ENCODE measurements at regions not wholly inside any gene's neighbourhood (a gene's known extent, or its start where the extent isn't known, plus 50 kb on each side); places are given as distances from the start of the nearest gene placed in this dataset.

- H3K9ac ChIP-seq (ENCODE audit: low read depth, low read length) = no peak overlapping the region
- no peak for DNase-seq
These were observed 86.8 kb upstream of the KMT2C start for GRCh38 chr7:152522571-152523067.

DNA sequence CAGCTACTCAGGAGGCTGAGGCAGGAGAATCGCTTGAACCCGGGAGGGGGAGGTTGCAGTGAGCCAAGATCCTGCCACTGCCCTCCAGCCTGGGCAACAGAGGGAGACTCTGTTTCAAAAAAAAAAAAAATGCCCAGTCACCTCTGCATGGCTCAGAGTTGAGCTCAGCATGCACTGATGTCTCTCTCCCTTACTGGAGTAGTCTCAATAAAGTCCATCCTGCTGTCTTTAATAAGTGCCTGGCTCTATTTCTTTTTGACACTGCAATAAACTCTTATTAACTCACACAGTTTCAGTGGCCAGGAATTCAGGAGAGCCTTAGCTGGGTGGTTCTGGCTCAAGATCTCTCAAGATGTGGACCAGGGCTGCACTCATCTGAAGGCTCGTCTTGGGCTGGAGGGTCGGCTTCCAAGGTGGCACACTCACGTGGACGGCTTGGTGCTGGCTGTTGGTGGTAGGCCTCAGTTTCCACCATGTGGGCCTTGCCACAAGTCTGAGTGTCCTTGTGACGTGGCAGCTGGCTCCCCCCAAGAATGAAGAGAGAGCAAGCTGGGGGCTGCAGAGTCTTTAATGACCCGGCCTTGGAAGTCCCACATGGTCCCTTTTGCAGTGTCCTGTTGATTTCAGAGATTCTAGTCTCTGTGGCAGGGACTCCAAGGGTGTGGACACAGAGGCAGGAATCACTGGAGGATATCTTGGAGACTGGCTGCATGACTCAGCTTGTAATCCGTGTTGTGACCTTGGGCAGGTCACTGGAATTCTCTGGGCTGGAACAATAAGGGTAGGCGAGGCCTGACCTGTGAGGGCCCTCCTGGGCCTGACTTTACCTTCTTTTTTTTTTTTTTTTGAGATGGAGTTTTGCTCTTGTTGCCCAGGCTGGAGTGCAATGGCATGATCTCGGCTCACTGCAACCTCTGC lies 85.9 kb upstream of the KMT2C start:
- Histone ChIP-seq H4K20me1 (ENCODE audit: insufficient read depth, low read length) (no peaks in the 10 kb centered on the region), H3K9me3 (ENCODE audit: insufficient read depth, low read length, severe bottlenecking) (peaks cover 2% of the 10 kb centered on the region), H2AFZ (ENCODE audit: low read depth, low read length) (no peak overlapping the region), H3K27ac (ENCODE audit: low read length) (no peak overlapping the region), H3K79me2 (ENCODE audit: insufficient read depth, low read length) (no peaks in the 10 kb centered on the region), H3K4me3 (ENCODE audit: low read depth in 1 of 2, low read length in 2 of 2) (no peak overlapping the region), H3K9ac (ENCODE audit: low read depth, low read length) (no peak overlapping the region), H3K4me2 (ENCODE audit: insufficient read depth, low read length) (no peak overlapping the region), H3K36me3 (ENCODE audit: insufficient read depth, low read length) (no peaks in the 10 kb centered on the region), H3K4me1 (ENCODE audit: insufficient read depth, low read length) (no peaks in the 10 kb centered on the region), H3K27me3 (ENCODE audit: insufficient read depth, low read length, poor library complexity) (no peaks in the 10 kb centered on the region)
- ATAC-seq (ENCODE audit: insufficient read depth, low read depth) (no peak), DNase-seq (no peak)
- no peak for TF ChIP-seq EZH2 (IDR thresholded peaks at IDR 0.05; ENCODE audit: borderline replicate concordance, low read depth, low read length, severe bottlenecking)
- TF ChIP-seq, protein P1, sequence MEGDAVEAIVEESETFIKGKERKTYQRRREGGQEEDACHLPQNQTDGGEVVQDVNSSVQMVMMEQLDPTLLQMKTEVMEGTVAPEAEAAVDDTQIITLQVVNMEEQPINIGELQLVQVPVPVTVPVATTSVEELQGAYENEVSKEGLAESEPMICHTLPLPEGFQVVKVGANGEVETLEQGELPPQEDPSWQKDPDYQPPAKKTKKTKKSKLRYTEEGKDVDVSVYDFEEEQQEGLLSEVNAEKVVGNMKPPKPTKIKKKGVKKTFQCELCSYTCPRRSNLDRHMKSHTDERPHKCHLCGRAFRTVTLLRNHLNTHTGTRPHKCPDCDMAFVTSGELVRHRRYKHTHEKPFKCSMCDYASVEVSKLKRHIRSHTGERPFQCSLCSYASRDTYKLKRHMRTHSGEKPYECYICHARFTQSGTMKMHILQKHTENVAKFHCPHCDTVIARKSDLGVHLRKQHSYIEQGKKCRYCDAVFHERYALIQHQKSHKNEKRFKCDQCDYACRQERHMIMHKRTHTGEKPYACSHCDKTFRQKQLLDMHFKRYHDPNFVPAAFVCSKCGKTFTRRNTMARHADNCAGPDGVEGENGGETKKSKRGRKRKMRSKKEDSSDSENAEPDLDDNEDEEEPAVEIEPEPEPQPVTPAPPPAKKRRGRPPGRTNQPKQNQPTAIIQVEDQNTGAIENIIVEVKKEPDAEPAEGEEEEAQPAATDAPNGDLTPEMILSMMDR (IDR thresholded peaks at IDR 0.05; ENCODE audit: borderline replicate concordance, extremely low read depth, low read length, poor library complexity, severe bottlenecking) = no peak

More at GRCh38 chr7:152522571-152523067, 86.8 kb upstream of the KMT2C start:
- no peak overlapping the region for H3K4me2 ChIP-seq (ENCODE audit: insufficient read depth, low read length)
- H3K9me3 ChIP-seq (ENCODE audit: insufficient read depth, low read length, severe bottlenecking) = peaks cover 2% of the 10 kb centered on the region
- TF ChIP-seq, protein P1 (IDR thresholded peaks at IDR 0.05; ENCODE audit: borderline replicate concordance, extremely low read depth, low read length, poor library complexity, severe bottlenecking) = no peak
- no peak for TF ChIP-seq EZH2 (IDR thresholded peaks at IDR 0.05; ENCODE audit: borderline replicate concordance, low read depth, low read length, severe bottlenecking)
- H3K4me3 ChIP-seq (ENCODE audit: low read depth in 1 of 2, low read length in 2 of 2) = no peak overlapping the region
- H3K79me2 ChIP-seq (ENCODE audit: insufficient read depth, low read length) = no peaks in the 10 kb centered on the region
- H3K36me3 ChIP-seq (ENCODE audit: insufficient read depth, low read length) = no peaks in the 10 kb centered on the region
- no peak for ATAC-seq (ENCODE audit: insufficient read depth, low read depth)
- no peaks in the 10 kb centered on the region for H3K27me3 ChIP-seq (ENCODE audit: insufficient read depth, low read length, poor library complexity)
- H4K20me1 ChIP-seq (ENCODE audit: insufficient read depth, low read length) = no peaks in the 10 kb centered on the region
- H3K27ac ChIP-seq (ENCODE audit: low read length) = no peak overlapping the region
- H3K4me1 ChIP-seq (ENCODE audit: insufficient read depth, low read length) = no peaks in the 10 kb centered on the region
- H2AFZ ChIP-seq (ENCODE audit: low read depth, low read length) = no peak overlapping the region

GRCh38 chr7:152520861-152521302 lies 85.1 kb upstream of the KMT2C start:
- Histone ChIP-seq H2AFZ (ENCODE audit: low read depth, low read length) (no peak overlapping the region), H3K27me3 (ENCODE audit: insufficient read depth, low read length, poor library complexity) (no peaks in the 10 kb centered on the region), H4K20me1 (ENCODE audit: insufficient read depth, low read length) (no peaks in the 10 kb centered on the region), H3K9ac (ENCODE audit: low read depth, low read length) (no peak overlapping the region), H3K79me2 (ENCODE audit: insufficient read depth, low read length) (no peaks in the 10 kb centered on the region), H3K4me1 (ENCODE audit: insufficient read depth, low read length) (no peaks in the 10 kb centered on the region), H3K4me3 (ENCODE audit: low read depth in 1 of 2, low read length in 2 of 2) (no peak overlapping the region), H3K27ac (ENCODE audit: low read length) (no peak overlapping the region), H3K36me3 (ENCODE audit: insufficient read depth, low read length) (no peaks in the 10 kb centered on the region), H3K4me2 (ENCODE audit: insufficient read depth, low read length) (no peak overlapping the region), H3K9me3 (ENCODE audit: insufficient read depth, low read length, severe bottlenecking) (peaks cover 2% of the 10 kb centered on the region)
- no peak for TF ChIP-seq EZH2 (IDR thresholded peaks at IDR 0.05; ENCODE audit: borderline replicate concordance, low read depth, low read length, severe bottlenecking)
- TF ChIP-seq, protein P1 (IDR thresholded peaks at IDR 0.05; ENCODE audit: borderline replicate concordance, extremely low read depth, low read length, poor library complexity, severe bottlenecking) = no peak
- no peak for DNase-seq
- no peak for ATAC-seq (ENCODE audit: insufficient read depth, low read depth)
